ENCODE measurements at regions not wholly inside any gene's neighbourhood (a gene's known extent, or its start where the extent isn't known, plus 50 kb on each side); places are given as distances from the start of the nearest gene placed in this dataset.

GRCh38 chr22:49236541-49237075 lies 591.1 kb downstream of the BRD1 start:
- BruUV-seq (replicated peaks), result no TSS peak
- H3K56ac ChIP-seq (ENCODE audit: extremely low read depth, insufficient read depth, low read length), result no peak overlapping the region
- CTCF ChIA-PET, result no interaction called here

More at GRCh38 chr22:49236541-49237075, 591.1 kb downstream of the BRD1 start:
- Histone ChIP-seq H3K18ac (ENCODE audit: low read depth, low read length) (no peak overlapping the region), H3K23ac (ENCODE audit: low read depth, low read length) (no peak overlapping the region), H3K9me1 (ENCODE audit: insufficient read depth, low read length) (no peaks in the 10 kb centered on the region), H3K14ac (replicated peaks; ENCODE audit: low read depth, low read length) (no peak overlapping the region), H3K4me2 (ENCODE audit: low read depth, low read length) (no peak overlapping the region), H3K36me3 (ENCODE audit: control insufficient read depth, insufficient read depth, low read length) (no peaks in the 10 kb centered on the region), H3K9me3 (ENCODE audit: control insufficient read depth, insufficient read depth, low read length) (peaks cover 69% of the 10 kb centered on the region), H3K4me1 (ENCODE audit: control insufficient read depth, insufficient read depth, low read length) (no peaks in the 10 kb centered on the region), H4K20me1 (ENCODE audit: insufficient read depth, low read length) (no peaks in the 10 kb centered on the region), H3K9ac (ENCODE audit: low read depth, low read length) (no peak overlapping the region), H3K27me3 (ENCODE audit: control insufficient read depth, insufficient read depth, low read length) (no peaks in the 10 kb centered on the region), H3K4me3 (ENCODE audit: insufficient read depth, low read depth, low read length) (no peak overlapping the region), H2AK5ac (ENCODE audit: low read depth, low read length) (no peak overlapping the region), H3K4ac (ENCODE audit: low read depth, low read length) (no peak overlapping the region), H2BK20ac (ENCODE audit: low read depth, low read length) (no peak overlapping the region), H2AK9ac (replicated peaks; ENCODE audit: low read depth, low read length, poor library complexity) (no peak overlapping the region), H3K27ac (ENCODE audit: insufficient read depth, low read length) (no peak overlapping the region), H2BK5ac (ENCODE audit: low read depth, low read length, poor library complexity, severe bottlenecking) (no peak overlapping the region), H2BK15ac (ENCODE audit: low read depth, low read length) (no peak overlapping the region), H4K91ac (ENCODE audit: insufficient read depth, low read depth, low read length) (no peak overlapping the region), H2BK120ac (ENCODE audit: low read depth, low read length) (no peak overlapping the region), H3K79me1 (ENCODE audit: low read depth in 1 of 2, low read length in 2 of 2) (no peaks in the 10 kb centered on the region), H4K8ac (ENCODE audit: low read depth in 2 of 2, low read length in 2 of 2) (no peak overlapping the region), H2AFZ (replicated peaks; ENCODE audit: low read length, poor library complexity) (no peak overlapping the region), H4K5ac (ENCODE audit: low read depth, low read length) (no peak overlapping the region)
- in situ Hi-C loops (cut with MboI; ENCODE audit: low sequenced_read_pairs), result no loop called here
- 70% methylated on average over 4 of the region's 11 CpGs; no CpG with 5 or more reads in 1 of the 2 experiments for WGBS, 2 experiments (ENCODE audit: extremely low coverage in 2 of 2, insufficient read length in 1 of 2)
- POLR2A ChIA-PET (ENCODE audit: unreplicated experiment), result no interaction called here
- ATAC-seq (ENCODE audit: low read depth) (no peak), DNase-seq (no peak)
- intact Hi-C loops (cut with micrococcal nuclease), result no loop called here
- dilution Hi-C loops (cut with HindIII; ENCODE audit: low sequenced_read_pairs, unreplicated experiment), result no loop called here
- TF ChIP-seq FOS (IDR thresholded peaks at IDR 0.05; ENCODE audit: low read depth, low read length) (no peak), CTCF (conservative IDR thresholded peaks at IDR 0.05; ENCODE audit: low read depth, low read length) (no peak), CEBPB (IDR thresholded peaks at IDR 0.05; ENCODE audit: low read depth, low read length) (no peak), POLR2A (IDR thresholded peaks at IDR 0.05; ENCODE audit: low read depth, low read length) (no peak), RFX5 (IDR thresholded peaks at IDR 0.05; ENCODE audit: low read depth, low read length) (no peak), MAFK (IDR thresholded peaks at IDR 0.05; ENCODE audit: low read depth, low read length) (no peak), SMC3 (IDR thresholded peaks at IDR 0.05; ENCODE audit: low read depth, low read length) (no peak), MAZ (IDR thresholded peaks at IDR 0.05; ENCODE audit: borderline replicate concordance, low read depth, low read length) (no peak), MXI1 (IDR thresholded peaks at IDR 0.05; ENCODE audit: borderline replicate concordance, low read depth, low read length) (no peak), USF2 (IDR thresholded peaks at IDR 0.05; ENCODE audit: low read depth, low read length) (no peak), NFE2L2 (IDR thresholded peaks at IDR 0.05; ENCODE audit: low read depth, low read length) (no peak), RAD21 (IDR thresholded peaks at IDR 0.05; ENCODE audit: low read length) (no peak)

All from IMR-90 (cell line).